ENCODE measurements at regions not wholly inside any gene's neighbourhood (a gene's known extent, or its start where the extent isn't known, plus 50 kb on each side); places are given as distances from the start of the nearest gene placed in this dataset.
A peak's percentile ranks its signal among the peaks of the same experiment; 100 is the strongest.
"Not testable (repeated sequence)": the region's sequence is repeated elsewhere in the genome, so short reads cannot be mapped to it uniquely, and the experiment has no call there.

GRCh38 chr6:57989520-57990080 lies 672.2 kb downstream of the PRIM2 start:
- not testable (repeated sequence) for DNase-seq

- not testable (repeated sequence) for DNase-seq
Observed at GRCh38 chr6:57998858-57999619, 681.6 kb downstream of the PRIM2 start.

- not testable (repeated sequence) for DNase-seq
Observed at GRCh38 chr6:58000233-58000632, 682.8 kb downstream of the PRIM2 start.

- peak in 1 of 2 experiments; percentile 49 for DNase-seq
Observed at GRCh38 chr6:58003417-58004167, 686.2 kb downstream of the PRIM2 start.

- DNase-seq: not testable (repeated sequence)
Observed at GRCh38 chr6:58007334-58008000, 690.0 kb downstream of the PRIM2 start.

- not testable (repeated sequence) for DNase-seq
Observed at GRCh38 chr6:58008001-58008335, 690.5 kb downstream of the PRIM2 start.

GRCh38 chr6:58011954-58012600 lies 694.6 kb downstream of the PRIM2 start:
- not testable (repeated sequence) for DNase-seq

GRCh38 chr6:58016614-58017013 lies 699.2 kb downstream of the PRIM2 start:
- not testable (repeated sequence) for DNase-seq

- DNase-seq: not testable (repeated sequence)
Observed at GRCh38 chr6:58028188-58028587, 710.8 kb downstream of the PRIM2 start.

GRCh38 chr6:58038213-58038612 lies 720.8 kb downstream of the PRIM2 start:
- DNase-seq: not testable (repeated sequence)

- DNase-seq: not testable (repeated sequence)
Observed at GRCh38 chr6:58046584-58046983, 729.2 kb downstream of the PRIM2 start.

GRCh38 chr6:58047389-58047788 lies 730.0 kb downstream of the PRIM2 start:
- not testable (repeated sequence) for DNase-seq

GRCh38 chr6:58047865-58048264 lies 730.4 kb downstream of the PRIM2 start:
- DNase-seq: not testable (repeated sequence)

GRCh38 chr6:58055465-58056176 lies 738.2 kb downstream of the PRIM2 start:
- DNase-seq: not testable (repeated sequence)

GRCh38 chr6:58059701-58060100 lies 742.3 kb downstream of the PRIM2 start:
- DNase-seq: not testable (repeated sequence)

- not testable (repeated sequence) for DNase-seq
Observed at GRCh38 chr6:58063542-58063941, 746.1 kb downstream of the PRIM2 start.

- not testable (repeated sequence) for DNase-seq
Observed at GRCh38 chr6:58067867-58068548, 750.6 kb downstream of the PRIM2 start.

- DNase-seq: no peak
Observed at GRCh38 chr6:58073263-58073662, 755.8 kb downstream of the PRIM2 start.

- DNase-seq: not testable (repeated sequence)
Observed at GRCh38 chr6:58090067-58090466, 772.6 kb downstream of the PRIM2 start.

GRCh38 chr6:58097251-58097650 lies 779.8 kb downstream of the PRIM2 start:
- DNase-seq: not testable (repeated sequence)

GRCh38 chr6:58113960-58114359 lies 796.5 kb downstream of the PRIM2 start:
- no peak for DNase-seq

All from NCI-H526 (cell line).